Kidney epithelial cell (primary cell): ENCODE measurements at regions not wholly inside any gene's neighbourhood (a gene's known extent, or its start where the extent isn't known, plus 50 kb on each side); places are given as distances from the start of the nearest gene placed in this dataset.

Experiments
- DNase-seq: peaks from one replicate; pipeline ENCODE4 v3.0.0-alpha.2; 2010; ENCODE audit warnings: low read depth
- H3K27me3 ChIP-seq: 2 replicates; pipeline ENCODE4 v1.6.0; 2011; ENCODE audit warnings: low read length; ENCODE audit not compliant: control insufficient read depth, insufficient read depth
- H3K36me3 ChIP-seq: 2 replicates; pipeline ENCODE4 v1.5.1; 2011; ENCODE audit warnings: low read length; ENCODE audit not compliant: control insufficient read depth, insufficient read depth
- H3K4me3 ChIP-seq: 2 replicates; pipeline ENCODE4 v1.5.1; 2011; ENCODE audit warnings: low read depth, mild to moderate bottlenecking, control low read depth, low read length
- CTCF ChIP-seq: IDR thresholded peaks from 2 replicates; pipeline ENCODE4 v1.5.1; 2011; ENCODE audit warnings: mild to moderate bottlenecking, moderate library complexity, low read length, control low read depth, inconsistent platforms; ENCODE audit not compliant: insufficient read depth, poor library complexity, severe bottlenecking

GRCh38 chr15:31537770-31538592 is 211.3 kb downstream of the KLF13 start:
- Histone ChIP-seq H3K36me3 (no peaks in the 10 kb centered on the region), H3K27me3 (no peaks in the 10 kb centered on the region), H3K4me3 (no peak overlapping the region)
- no peak for DNase-seq
- TF ChIP-seq CTCF: no peak

- H3K4me3 ChIP-seq: no peak overlapping the region
- no peaks in the 10 kb centered on the region for H3K36me3 ChIP-seq
- DNase-seq: no peak
- H3K27me3 ChIP-seq: no peaks in the 10 kb centered on the region
- no peak for TF ChIP-seq CTCF
Measured at GRCh38 chr15:31540633-31541032, 214.0 kb downstream of the KLF13 start.

- no peaks in the 10 kb centered on the region for H3K27me3 ChIP-seq
- no peaks in the 10 kb centered on the region for H3K36me3 ChIP-seq
- no peak for TF ChIP-seq CTCF
- no peak for DNase-seq
- H3K4me3 ChIP-seq: no peak overlapping the region
Measured at GRCh38 chr15:31544361-31544760, 217.7 kb downstream of the KLF13 start.

GRCh38 chr15:31545257-31545656 is 218.6 kb downstream of the KLF13 start:
- TF ChIP-seq CTCF: no peak
- Histone ChIP-seq H3K36me3 (no peaks in the 10 kb centered on the region), H3K4me3 (no peak overlapping the region), H3K27me3 (no peaks in the 10 kb centered on the region)
- no peak for DNase-seq

- DNase-seq: no peak
- Histone ChIP-seq H3K4me3 (no peak overlapping the region), H3K36me3 (no peaks in the 10 kb centered on the region), H3K27me3 (no peaks in the 10 kb centered on the region)
- TF ChIP-seq CTCF: no peak
Measured at GRCh38 chr15:31550211-31550977, 223.8 kb downstream of the KLF13 start.

- no peak for TF ChIP-seq CTCF
- Histone ChIP-seq H3K4me3 (no peak overlapping the region), H3K36me3 (no peaks in the 10 kb centered on the region), H3K27me3 (no peaks in the 10 kb centered on the region)
- no peak for DNase-seq
Measured at GRCh38 chr15:31551323-31551722, 224.7 kb downstream of the KLF13 start.
